ENCODE measurements at regions not wholly inside any gene's neighbourhood (a gene's known extent, or its start where the extent isn't known, plus 50 kb on each side); places are given as distances from the start of the nearest gene placed in this dataset.

DNA sequence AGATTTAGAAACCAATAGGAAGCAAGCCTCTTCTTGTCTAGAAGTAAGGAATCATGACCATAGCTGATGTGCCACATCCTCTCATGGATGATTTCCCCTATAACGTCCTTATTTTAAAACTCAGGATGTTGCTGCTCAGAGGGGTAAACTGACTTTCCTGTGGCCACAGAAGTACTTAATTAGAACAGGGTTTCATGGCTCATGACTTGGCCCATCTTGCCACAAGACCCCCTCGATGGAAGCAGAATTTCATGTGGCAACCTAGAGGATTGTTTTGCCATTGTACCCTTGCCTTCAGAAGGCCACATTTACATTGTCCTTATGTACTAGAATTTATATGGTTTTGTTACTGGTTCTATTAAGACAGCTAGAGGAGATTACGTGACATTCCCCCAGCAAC, 173.5 kb upstream of the PELI2 start:
- Histone ChIP-seq H3K36me3 (no peaks in the 10 kb centered on the region), H3K4me3 (no peak overlapping the region), H3K9me3 (no peaks in the 10 kb centered on the region), H3K27ac (replicated peaks in 1 of 4) (no peak overlapping the region), H3K4me1 (no peaks in the 10 kb centered on the region), H3K27me3 (no peaks in the 10 kb centered on the region)
- 79% methylated on average over 3 of the region's 3 CpGs for WGBS
- TF ChIP-seq, protein P1, sequence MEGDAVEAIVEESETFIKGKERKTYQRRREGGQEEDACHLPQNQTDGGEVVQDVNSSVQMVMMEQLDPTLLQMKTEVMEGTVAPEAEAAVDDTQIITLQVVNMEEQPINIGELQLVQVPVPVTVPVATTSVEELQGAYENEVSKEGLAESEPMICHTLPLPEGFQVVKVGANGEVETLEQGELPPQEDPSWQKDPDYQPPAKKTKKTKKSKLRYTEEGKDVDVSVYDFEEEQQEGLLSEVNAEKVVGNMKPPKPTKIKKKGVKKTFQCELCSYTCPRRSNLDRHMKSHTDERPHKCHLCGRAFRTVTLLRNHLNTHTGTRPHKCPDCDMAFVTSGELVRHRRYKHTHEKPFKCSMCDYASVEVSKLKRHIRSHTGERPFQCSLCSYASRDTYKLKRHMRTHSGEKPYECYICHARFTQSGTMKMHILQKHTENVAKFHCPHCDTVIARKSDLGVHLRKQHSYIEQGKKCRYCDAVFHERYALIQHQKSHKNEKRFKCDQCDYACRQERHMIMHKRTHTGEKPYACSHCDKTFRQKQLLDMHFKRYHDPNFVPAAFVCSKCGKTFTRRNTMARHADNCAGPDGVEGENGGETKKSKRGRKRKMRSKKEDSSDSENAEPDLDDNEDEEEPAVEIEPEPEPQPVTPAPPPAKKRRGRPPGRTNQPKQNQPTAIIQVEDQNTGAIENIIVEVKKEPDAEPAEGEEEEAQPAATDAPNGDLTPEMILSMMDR (IDR thresholded peaks at IDR 0.05) = no peak
- no peak for TF ChIP-seq POLR2A (IDR thresholded peaks at IDR 0.05; ENCODE audit: low read depth)
- no peak for TF ChIP-seq POLR2AphosphoS5 (IDR thresholded peaks at IDR 0.05)
- TF ChIP-seq EP300 (IDR thresholded peaks at IDR 0.05) = no peak
- intact Hi-C loops (cut with DNase I) = no loop called here
- no peak for DNase-seq (ENCODE audit: extremely low spot score)

DNA sequence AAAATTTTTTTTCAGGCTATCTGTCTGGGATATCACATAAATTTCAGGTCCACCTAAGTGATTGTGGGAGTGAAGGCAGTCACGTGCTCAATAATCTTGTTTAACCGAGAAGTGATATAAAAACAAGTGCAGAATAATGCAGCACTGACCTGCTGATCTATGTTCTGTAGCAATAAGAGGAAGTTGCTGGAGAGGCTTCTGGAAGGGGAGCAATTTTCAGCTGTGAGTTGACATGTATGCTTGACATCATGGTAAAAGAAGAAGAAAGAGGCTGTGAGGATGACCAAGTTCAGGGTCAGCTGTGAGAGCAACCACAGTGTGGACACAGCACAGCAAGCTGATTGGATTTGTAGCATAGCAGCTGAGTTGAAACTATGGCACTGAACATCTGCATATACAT, 172.0 kb upstream of the PELI2 start:
- Histone ChIP-seq H3K27me3 (no peaks in the 10 kb centered on the region), H3K36me3 (no peaks in the 10 kb centered on the region), H3K27ac (replicated peaks in 1 of 4) (no peak overlapping the region), H3K9me3 (no peaks in the 10 kb centered on the region), H3K4me3 (no peak overlapping the region), H3K4me1 (no peaks in the 10 kb centered on the region)
- DNase-seq (ENCODE audit: extremely low spot score) = no peak
- intact Hi-C loops (cut with DNase I) = no loop called here
- 78% methylated on average over 2 of the region's 2 CpGs for WGBS
- no peak for TF ChIP-seq POLR2AphosphoS5 (IDR thresholded peaks at IDR 0.05)
- no peak for TF ChIP-seq EP300 (IDR thresholded peaks at IDR 0.05)
- no peak for TF ChIP-seq POLR2A (IDR thresholded peaks at IDR 0.05; ENCODE audit: low read depth)
- TF ChIP-seq, protein P1 (IDR thresholded peaks at IDR 0.05) = no peak

DNA sequence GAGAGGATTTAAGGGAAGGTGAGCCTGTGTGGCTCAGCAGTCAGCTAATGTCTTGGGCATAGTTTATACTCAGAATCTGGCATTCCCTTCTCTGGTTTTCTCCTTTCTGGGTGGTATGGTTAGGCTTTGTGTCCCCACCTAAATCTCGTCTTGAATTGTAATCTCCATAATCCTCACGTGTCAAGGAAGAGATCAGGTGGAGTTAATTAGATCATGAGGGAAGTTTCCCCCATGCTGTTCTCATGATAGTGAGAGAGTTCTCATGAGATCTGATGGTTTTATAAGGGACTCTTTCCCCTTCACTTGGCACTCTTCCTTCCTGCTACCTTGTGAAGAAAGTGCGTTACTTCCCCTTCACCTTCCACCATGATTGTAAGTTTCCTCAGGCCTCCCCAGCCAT, 169.8 kb upstream of the PELI2 start:
- intact Hi-C loops (cut with DNase I) = no loop called here
- Histone ChIP-seq H3K4me1 (no peaks in the 10 kb centered on the region), H3K27me3 (no peaks in the 10 kb centered on the region), H3K4me3 (no peak overlapping the region), H3K27ac (replicated peaks in 1 of 4) (no peak overlapping the region), H3K9me3 (no peaks in the 10 kb centered on the region), H3K36me3 (no peaks in the 10 kb centered on the region)
- TF ChIP-seq, protein P1 (IDR thresholded peaks at IDR 0.05) = no peak
- TF ChIP-seq EP300 (IDR thresholded peaks at IDR 0.05) (no peak), POLR2AphosphoS5 (IDR thresholded peaks at IDR 0.05) (no peak), POLR2A (IDR thresholded peaks at IDR 0.05; ENCODE audit: low read depth) (no peak)
- 93% methylated on average over 3 of the region's 3 CpGs for WGBS
- no peak for DNase-seq (ENCODE audit: extremely low spot score)

DNA sequence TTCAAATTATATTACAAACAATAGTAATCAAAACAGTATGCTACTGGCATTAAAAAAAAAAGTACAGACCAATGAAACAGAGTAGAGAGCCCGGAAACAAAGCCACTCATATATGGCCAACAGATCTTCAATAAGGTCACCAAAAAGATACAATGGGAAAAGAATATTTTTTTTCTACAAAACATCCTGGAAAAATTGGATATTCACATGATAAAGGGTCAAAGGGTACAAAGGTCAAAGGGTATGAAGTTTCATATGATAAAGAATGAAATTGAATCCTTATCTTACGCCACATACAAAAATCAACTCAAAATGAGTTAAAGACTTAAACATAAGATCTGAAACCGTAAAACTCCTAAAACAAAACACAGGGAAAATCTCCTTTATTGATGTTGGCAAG, 168.5 kb upstream of the PELI2 start:
- Histone ChIP-seq H3K4me3 (no peak overlapping the region), H3K9me3 (no peaks in the 10 kb centered on the region), H3K27ac (replicated peaks in 1 of 4) (no peak overlapping the region), H3K27me3 (no peaks in the 10 kb centered on the region), H3K4me1 (no peaks in the 10 kb centered on the region), H3K36me3 (no peaks in the 10 kb centered on the region)
- DNase-seq (ENCODE audit: extremely low spot score) = no peak
- intact Hi-C loops (cut with DNase I) = no loop called here
- WGBS = 87% methylated on average over 3 of the region's 3 CpGs
- TF ChIP-seq EP300 (IDR thresholded peaks at IDR 0.05) (no peak), POLR2A (IDR thresholded peaks at IDR 0.05; ENCODE audit: low read depth) (no peak), POLR2AphosphoS5 (IDR thresholded peaks at IDR 0.05) (no peak)
- TF ChIP-seq, protein P1 (IDR thresholded peaks at IDR 0.05) = no peak

DNA sequence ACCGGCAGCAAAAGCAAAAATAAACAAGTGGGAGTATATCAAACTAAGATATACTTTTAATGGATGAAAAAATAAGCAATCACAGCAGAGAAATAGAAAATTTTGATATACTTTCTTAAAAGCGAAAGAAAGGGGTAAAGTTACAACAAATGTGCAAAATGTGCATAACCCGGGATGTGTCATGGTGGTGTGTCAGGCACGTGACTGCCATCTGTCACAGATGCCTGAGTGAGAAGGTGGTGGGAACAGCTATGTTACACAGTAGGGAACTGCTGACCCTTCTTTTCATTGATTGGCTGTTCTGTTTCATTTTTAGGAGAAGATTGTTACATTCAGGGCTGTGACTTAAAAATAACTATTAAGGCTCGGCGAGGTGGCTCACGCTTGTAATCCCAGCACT, 168.1 kb upstream of the PELI2 start:
- Histone ChIP-seq H3K9me3 (no peaks in the 10 kb centered on the region), H3K4me3 (no peak overlapping the region), H3K27ac (replicated peaks in 1 of 4) (no peak overlapping the region), H3K36me3 (no peaks in the 10 kb centered on the region), H3K27me3 (no peaks in the 10 kb centered on the region), H3K4me1 (no peaks in the 10 kb centered on the region)
- intact Hi-C loops (cut with DNase I) = no loop called here
- TF ChIP-seq POLR2A (IDR thresholded peaks at IDR 0.05; ENCODE audit: low read depth) (no peak), POLR2AphosphoS5 (IDR thresholded peaks at IDR 0.05) (no peak), EP300 (IDR thresholded peaks at IDR 0.05) (no peak)
- TF ChIP-seq, protein P1 (IDR thresholded peaks at IDR 0.05) = no peak
- WGBS = 88% methylated on average over 7 of the region's 7 CpGs
- no peak for DNase-seq (ENCODE audit: extremely low spot score)
